Esophagus squamous epithelium (tissue), 5 donors: ENCODE measurements at regions not wholly inside any gene's neighbourhood (a gene's known extent, or its start where the extent isn't known, plus 50 kb on each side); places are given as distances from the start of the nearest gene placed in this dataset.

Source experiments
- DNase-seq: peaks from one replicate; lab custom pipeline; 2025; lab: John Stamatoyannopoulos, UW
- H3K27ac ChIP-seq, 4 donors: fragments of 200-600 bp; sonication (generic); one replicate each; pipeline ENCODE4 v1.5.1; 2016 to 2019; ENCODE audit warnings: mild to moderate bottlenecking in 1 of 4
- H3K27me3 ChIP-seq, 4 donors: fragments of 200-600 bp; sonication (generic); 1 replicate in 3 of 4; 2 replicates in 1 of 4; pipeline versions ENCODE4 v1.5.1 to v1.6.0; 2017 to 2021; ENCODE audit warnings: antibody characterized with exemption in 1 of 4
- H3K36me3 ChIP-seq, 3 donors: fragments of 200-600 bp; sonication (generic); one replicate each; pipeline ENCODE4 v1.5.1; 2016 to 2019
- H3K4me1 ChIP-seq, 3 donors: fragments of 200-600 bp; sonication (generic); one replicate each; pipeline ENCODE4 v1.5.1; 2017 to 2019
- H3K4me3 ChIP-seq, 4 donors: fragments of 200-600 bp; sonication (generic); 1 replicate in 3 of 4; 2 replicates in 1 of 4; pipeline ENCODE4 v1.5.1; 2016 to 2019; ENCODE audit warnings: mild to moderate bottlenecking in 2 of 4, moderate library complexity in 1 of 4
- H3K9me3 ChIP-seq, 3 donors: fragments of 200-600 bp; sonication (generic); one replicate each; pipeline ENCODE4 v1.5.1; 2016 to 2019
- CTCF ChIP-seq, 6 experiments: fragments of 450-650 bp in 4 of 6; fragments of 200-600 bp in 2 of 6; sonication (generic) in 2 of 6; IDR thresholded peaks; one replicate each; pipeline ENCODE4 v1.5.1; 2016 to 2019; ENCODE audit warnings: antibody characterized with exemption in 6 of 6, mild to moderate bottlenecking in 4 of 6, moderate library complexity in 4 of 6
- POLR2A ChIP-seq, 4 donors: fragments of 450-650 bp; IDR thresholded peaks; one replicate each; pipeline ENCODE4 v1.6.1; 2017; ENCODE audit warnings: antibody characterized with exemption in 4 of 4, mild to moderate bottlenecking in 4 of 4, moderate library complexity in 3 of 4
- WGBS, 2 donors: methylation state at CpG; one replicate each; pipeline ENCODE4 v1.1.5; 2018; 5-methylcytosine and 5-hydroxymethylcytosine counted together
- intact Hi-C: fragments of 100-400 bp; cut with DNase I; formaldehyde crosslinking; loops from one replicate; pipeline ENCODE4 v1.15.0; 2022
- donor health status: DM: yes; HTN: yes; CAD: no.

- Histone ChIP-seq H3K4me3 (no peak overlapping the region), H3K27ac (peak overlapping the region; percentile 79 to 100 (median 89)), H3K4me1 (peaks cover 45 to 94% (median 67%) of the 10 kb centered on the region in 3 donors), H3K9me3 (no peaks in the 10 kb centered on the region), H3K27me3 (no peaks in the 10 kb centered on the region), H3K36me3 (no peaks in the 10 kb centered on the region)
- 50 to 60% methylated on average over 4 of the region's 8 CpGs for WGBS, 2 donors
- TF ChIP-seq CTCF (IDR thresholded peaks at IDR 0.05) (no peak), POLR2A (IDR thresholded peaks at IDR 0.05) (no peak)
- no peak for DNase-seq
- intact Hi-C loops: no loop called here
These were observed 50.5 kb upstream of the PNMA1 start for GRCh38 chr14:73764406-73765280.
